ENCODE measurements at regions not wholly inside any gene's neighbourhood (a gene's known extent, or its start where the extent isn't known, plus 50 kb on each side); places are given as distances from the start of the nearest gene placed in this dataset.

- ChIA-PET CTCF (ENCODE audit: low intra/inter-chr PET ratio, low total read pairs) (no interaction called here), POLR2A (no interaction called here)
- no peak overlapping the region for H3K4me2 ChIP-seq (ENCODE audit: low read depth, low read length)
- no peaks in the 10 kb centered on the region for H3K79me2 ChIP-seq (ENCODE audit: insufficient read depth, low read length)
- DNase-seq (ENCODE audit: low spot score) (no peak), FAIRE-seq (no peak), ATAC-seq (no peak)
- no peak overlapping the region for H2AFZ ChIP-seq (ENCODE audit: low read length)
- TF ChIP-seq ZNF251 (CRISPR knock-in tag; IDR thresholded peaks at IDR 0.05), result no peak
- TF ChIP-seq ZC3H13 (CRISPR knock-in tag; IDR thresholded peaks at IDR 0.05), result no peak
- no peak for TF ChIP-seq HOXA7 (CRISPR knock-in tag; IDR thresholded peaks at IDR 0.05)
- no peak for TF ChIP-seq FOXP1 (IDR thresholded peaks at IDR 0.05)
- no peak for TF ChIP-seq FOXP1 (CRISPR knock-in tag; IDR thresholded peaks at IDR 0.05)
- no peak for TF ChIP-seq MAFK (conservative IDR thresholded peaks at IDR 0.05 in 1 of 2, IDR thresholded peaks at IDR 0.05 in 1 of 2; ENCODE audit: low read length in 2 of 2)
- TF ChIP-seq PPARG (CRISPR knock-in tag; conservative IDR thresholded peaks at IDR 0.05), result no peak
- no peak for TF ChIP-seq RAD21 (CRISPR knock-in tag; IDR thresholded peaks at IDR 0.05)
- TF ChIP-seq ARNT (IDR thresholded peaks at IDR 0.05), result no peak
- TF ChIP-seq RBAK (CRISPR knock-in tag; IDR thresholded peaks at IDR 0.05), result no peak
- no peak for TF ChIP-seq ETV6 (CRISPR knock-in tag; conservative IDR thresholded peaks at IDR 0.05)
- TF ChIP-seq AHDC1 (CRISPR knock-in tag; IDR thresholded peaks at IDR 0.05; ENCODE audit: borderline replicate concordance), result no peak
- TF ChIP-seq ZFP1 (CRISPR knock-in tag; IDR thresholded peaks at IDR 0.05), result no peak
- TF ChIP-seq ZNF292 (CRISPR knock-in tag; IDR thresholded peaks at IDR 0.05; ENCODE audit: borderline replicate concordance, low read depth), result no peak
- no peaks in the 10 kb centered on the region for H4K20me1 ChIP-seq (ENCODE audit: insufficient read depth, low read length)
- 0% methylated on average over 3 of the region's 3 CpGs for WGBS (ENCODE audit: low lambda C conversion rate)
- H3K27ac ChIP-seq (ENCODE audit: extremely low read length, insufficient read depth, low read length), result no peak overlapping the region
- intact Hi-C loops (cut with micrococcal nuclease; ENCODE audit: unreplicated experiment) (no loop called here), in situ Hi-C loops (cut with HindIII; ENCODE audit: extremely low pct_ligation_motif_present, low pct_unique_long_range_greater_than_20kb) (no loop called here)
- no peak overlapping the region for H3K9ac ChIP-seq (ENCODE audit: insufficient read depth, low read depth, low read length)
- H3K4me1 ChIP-seq (ENCODE audit: insufficient read depth, low read length), result no peaks in the 10 kb centered on the region
- no peaks in the 10 kb centered on the region for H3K9me3 ChIP-seq (ENCODE audit: low read length)
- H3K27me3 ChIP-seq (ENCODE audit: control insufficient read depth in 1 of 2, insufficient read depth in 2 of 2, low read length in 2 of 2), result peaks cover 0 to 13% of the 10 kb centered on the region in 2 experiments; a peak in 1 of 5 replicates
- no TSS peak for BruUV-seq (replicated peaks)
- no peak overlapping the region for H3K4me3 ChIP-seq (replicated peaks in 1 of 3; ENCODE audit: insufficient read depth in 1 of 3, low read depth in 2 of 3, low read length in 3 of 3)
- no peaks in the 10 kb centered on the region for H3K36me3 ChIP-seq (replicated peaks in 1 of 2; ENCODE audit: control insufficient read depth in 1 of 2, insufficient read depth in 2 of 2, low read length in 2 of 2)
Measured at GRCh38 chr5:38641003-38641402, 84.6 kb upstream of the LIFR start.
